ENCODE measurements at regions not wholly inside any gene's neighbourhood (a gene's known extent, or its start where the extent isn't known, plus 50 kb on each side); places are given as distances from the start of the nearest gene placed in this dataset.
"Not testable (repeated sequence)": the region's sequence is repeated elsewhere in the genome, so short reads cannot be mapped to it uniquely, and the experiment has no call there.

- not testable (repeated sequence) for TF ChIP-seq TP53 (CRISPR knock-in tag; IDR thresholded peaks at IDR 0.05); CTCF (IDR thresholded peaks at IDR 0.05); POLR2A (IDR thresholded peaks at IDR 0.05; ENCODE audit: low read length); HES2 (IDR thresholded peaks at IDR 0.05); RAD21 (conservative IDR thresholded peaks at IDR 0.05 in 1 of 2, IDR thresholded peaks at IDR 0.05 in 1 of 2); USF2 (IDR thresholded peaks at IDR 0.05); ZSCAN20 (CRISPR knock-in tag; IDR thresholded peaks at IDR 0.05); EP300 (IDR thresholded peaks at IDR 0.05); HDAC2 (IDR thresholded peaks at IDR 0.05); HOXB13 (CRISPR knock-in tag; IDR thresholded peaks at IDR 0.05; ENCODE audit: low read depth); PBX3 (IDR thresholded peaks at IDR 0.05); BCL3 (IDR thresholded peaks at IDR 0.05); KDM5A (IDR thresholded peaks at IDR 0.05)
These were observed 113.9 kb upstream of the ZNF322 start for GRCh38 chr6:26773414-26773813.

All from A549 (cell line).